GM18511 (cell line): ENCODE measurements at regions not wholly inside any gene's neighbourhood (a gene's known extent, or its start where the extent isn't known, plus 50 kb on each side); places are given as distances from the start of the nearest gene placed in this dataset.
"Not testable (repeated sequence)": the region's sequence is repeated elsewhere in the genome, so short reads cannot be mapped to it uniquely, and the experiment has no call there.

Experiments used
- ATAC-seq: cut with Tn5 transposase; IDR thresholded peaks from one replicate; pipeline ENCODE4 v1.9.1; 2021; ENCODE audit warnings: mild to moderate bottlenecking, moderate library complexity; ENCODE audit not compliant: unreplicated experiment

DNA sequence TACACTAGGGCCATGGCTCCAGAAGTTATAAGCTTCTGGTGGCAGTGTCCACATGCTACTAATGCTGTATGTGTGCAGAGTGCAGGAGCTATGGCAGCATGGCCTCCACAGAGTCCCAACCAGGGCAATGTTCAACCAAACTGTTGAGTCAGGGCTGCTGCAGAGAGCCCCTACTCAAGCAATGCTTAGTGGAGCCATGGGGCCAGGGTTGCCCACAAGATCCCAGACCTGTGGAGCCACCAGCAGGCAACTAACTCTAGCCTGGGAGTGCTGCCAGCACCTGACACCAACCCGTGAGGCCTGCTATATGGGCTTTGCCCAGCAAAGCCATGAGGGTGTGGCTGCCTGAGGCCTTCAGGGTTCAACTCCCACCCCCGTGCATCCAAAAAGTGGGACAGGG is 655.2 kb downstream of the TBC1D22A start:
- no peak for ATAC-seq

GRCh38 chr22:47411006-47411405 is 648.6 kb downstream of the TBC1D22A start:
- no peak for ATAC-seq

- no peak for ATAC-seq
Measured at GRCh38 chr22:47409539-47410275, 647.3 kb downstream of the TBC1D22A start.

DNA sequence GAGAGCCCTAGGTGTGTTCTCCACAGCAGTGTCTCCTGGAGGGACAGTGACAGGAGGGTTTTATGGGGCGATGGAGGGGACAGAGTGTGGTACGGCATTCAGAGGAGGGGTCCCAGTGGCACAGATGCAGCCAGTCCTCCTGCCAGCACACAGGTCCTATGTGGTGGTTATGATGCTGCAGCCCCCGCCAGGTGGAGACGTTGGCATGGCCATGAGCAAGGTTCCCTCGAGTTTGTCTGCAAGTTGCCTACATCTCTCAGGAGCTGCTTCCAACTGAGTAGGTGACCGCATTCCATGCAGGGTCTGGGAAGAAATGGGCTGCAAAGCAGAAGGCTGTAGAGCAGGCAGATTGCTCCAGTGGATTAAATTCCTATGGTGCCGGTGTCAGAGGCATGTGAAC is 646.0 kb downstream of the TBC1D22A start:
- ATAC-seq = no peak

- ATAC-seq = no peak
Measured at GRCh38 chr22:47407461-47408025, 645.1 kb downstream of the TBC1D22A start.

DNA sequence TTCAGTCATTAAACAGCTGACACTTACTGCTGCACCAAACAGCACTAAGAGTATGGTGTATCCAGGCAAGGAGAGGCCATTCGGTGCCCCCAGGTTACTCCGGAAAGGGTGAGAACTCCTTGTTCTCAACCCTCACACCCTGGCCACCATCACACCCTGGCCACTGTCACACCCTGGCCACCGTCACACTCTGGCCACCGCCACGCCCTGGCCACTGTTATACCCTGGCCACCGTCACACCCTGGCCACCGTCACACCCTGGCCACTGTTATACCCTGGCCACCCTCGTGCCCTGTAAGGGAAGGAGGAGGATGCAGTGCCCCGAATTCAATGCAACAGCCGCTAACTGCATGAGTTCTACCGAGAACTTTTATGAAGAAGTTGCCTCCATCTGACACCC is 644.4 kb downstream of the TBC1D22A start:
- ATAC-seq = no peak

GRCh38 chr22:47406180-47406834 is 643.9 kb downstream of the TBC1D22A start:
- ATAC-seq = no peak

- not testable (repeated sequence) for ATAC-seq
Measured at GRCh38 chr22:47405222-47405621, 642.8 kb downstream of the TBC1D22A start.

DNA sequence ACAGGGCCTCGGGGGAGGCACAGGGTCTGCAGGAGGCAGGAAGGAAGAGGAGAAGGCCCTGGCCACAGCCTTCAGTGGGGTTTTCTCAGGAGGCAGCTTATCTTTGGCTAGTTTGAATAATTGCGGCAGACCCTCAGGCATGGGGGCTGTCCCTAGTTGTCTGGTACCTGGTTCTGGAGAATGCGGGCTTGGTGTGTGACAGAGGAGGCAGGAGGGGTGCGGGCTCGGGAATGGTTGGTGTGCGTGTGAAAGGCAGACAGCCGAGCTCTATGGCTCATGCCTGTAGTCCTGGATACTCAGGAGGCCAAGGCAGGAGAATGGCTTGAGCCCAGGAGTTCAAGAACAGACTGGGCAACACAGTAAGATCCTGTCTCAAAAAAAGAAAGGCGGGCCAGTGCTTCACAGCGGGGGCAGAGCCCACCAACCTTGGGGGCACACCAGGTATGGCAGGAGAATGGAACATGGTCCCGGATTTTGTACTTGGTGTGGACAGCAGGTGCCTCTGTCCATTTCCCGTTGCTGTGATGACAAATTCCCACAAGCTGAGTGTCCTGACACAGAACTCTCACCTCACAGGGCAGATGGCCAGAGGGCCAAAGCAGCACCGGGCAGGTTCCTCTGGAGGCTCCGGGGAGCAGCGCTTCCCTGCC is 640.6 kb downstream of the TBC1D22A start:
- ATAC-seq = no peak

- ATAC-seq = no peak
Measured at GRCh38 chr22:47401976-47402770, 639.7 kb downstream of the TBC1D22A start.

GRCh38 chr22:47401592-47401898 is 639.1 kb downstream of the TBC1D22A start:
- no peak for ATAC-seq

DNA sequence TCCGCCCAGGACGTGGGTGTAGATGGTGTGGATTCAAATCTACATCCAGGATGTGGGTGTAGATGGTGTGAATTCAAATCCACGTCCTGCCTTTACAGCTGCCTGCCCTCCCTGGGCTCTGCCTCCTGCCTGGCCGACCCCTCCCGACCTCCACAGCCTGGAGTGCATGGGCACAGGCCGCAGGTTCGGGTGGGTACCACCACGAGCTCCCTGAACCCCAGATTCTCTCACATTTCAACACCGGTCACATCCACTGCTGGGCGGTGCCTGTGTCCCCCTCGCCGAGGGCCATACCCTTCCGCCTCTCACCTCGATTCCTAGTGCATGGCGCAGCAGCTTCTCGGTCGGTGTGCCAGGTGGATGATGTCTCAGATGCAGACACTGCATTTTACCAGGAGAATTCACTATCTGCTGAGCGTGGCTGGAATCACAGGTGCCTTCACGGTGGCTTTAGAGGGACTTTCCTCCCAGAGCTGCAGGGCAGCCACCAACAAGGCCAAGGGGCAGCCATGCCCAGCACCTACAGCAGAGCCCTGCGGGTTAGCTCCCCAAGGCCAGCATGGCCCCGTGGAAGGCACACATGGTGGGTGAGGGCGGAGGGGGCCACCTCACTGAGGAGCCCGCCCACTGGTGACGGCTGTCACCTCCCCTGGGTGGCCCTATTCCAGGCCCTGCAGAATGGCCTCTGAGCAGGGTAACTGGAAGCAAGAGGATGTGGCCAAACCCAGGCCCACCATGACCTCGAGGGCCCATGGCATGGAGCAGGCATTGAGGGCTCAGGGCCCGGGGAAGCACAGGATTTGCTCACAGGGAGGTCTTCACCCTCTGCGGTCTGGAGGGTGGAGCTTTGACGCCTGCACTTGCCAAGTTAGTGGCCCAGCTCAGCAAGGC is 638.5 kb downstream of the TBC1D22A start:
- ATAC-seq = no peak

DNA sequence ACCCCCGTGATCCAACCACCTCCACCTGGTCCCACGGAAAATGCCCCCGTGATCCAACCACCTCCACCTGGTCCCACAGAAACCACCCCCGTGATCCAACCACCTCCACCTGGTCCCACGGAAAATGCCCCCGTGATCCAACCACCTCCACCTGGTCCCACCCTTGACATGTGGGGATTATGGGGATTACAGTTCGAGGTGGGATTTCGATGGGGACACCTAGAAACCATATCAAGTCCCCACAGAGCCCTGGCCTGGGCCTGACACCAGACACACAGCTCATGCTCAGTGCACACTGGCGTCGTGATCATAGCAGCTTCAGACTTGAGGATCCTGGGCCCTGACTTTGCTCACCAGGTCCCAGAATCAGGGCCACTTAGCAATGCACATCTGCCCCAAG is 637.7 kb downstream of the TBC1D22A start:
- ATAC-seq = not testable (repeated sequence)

GRCh38 chr22:47398921-47399790 is 636.7 kb downstream of the TBC1D22A start:
- ATAC-seq = no peak

DNA sequence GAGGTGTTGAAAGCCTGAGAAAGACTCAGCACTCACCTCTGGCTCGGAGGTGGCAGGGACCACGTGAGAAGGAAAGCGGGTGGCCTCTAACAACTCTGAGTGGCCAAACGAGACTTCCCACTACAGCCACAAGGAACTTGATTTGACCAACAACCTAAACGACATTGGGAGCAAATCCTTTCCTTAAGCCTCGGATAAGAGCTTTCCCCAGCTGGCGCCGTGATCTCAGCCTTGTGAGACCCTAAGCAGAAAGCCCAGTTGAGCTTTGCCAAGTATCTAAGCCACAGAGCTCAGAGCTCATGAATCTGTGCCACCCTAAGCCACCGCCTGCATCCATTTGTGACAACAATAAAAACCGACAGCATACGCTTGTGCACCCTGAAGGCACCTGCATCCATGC is 636.0 kb downstream of the TBC1D22A start:
- ATAC-seq = no peak

DNA sequence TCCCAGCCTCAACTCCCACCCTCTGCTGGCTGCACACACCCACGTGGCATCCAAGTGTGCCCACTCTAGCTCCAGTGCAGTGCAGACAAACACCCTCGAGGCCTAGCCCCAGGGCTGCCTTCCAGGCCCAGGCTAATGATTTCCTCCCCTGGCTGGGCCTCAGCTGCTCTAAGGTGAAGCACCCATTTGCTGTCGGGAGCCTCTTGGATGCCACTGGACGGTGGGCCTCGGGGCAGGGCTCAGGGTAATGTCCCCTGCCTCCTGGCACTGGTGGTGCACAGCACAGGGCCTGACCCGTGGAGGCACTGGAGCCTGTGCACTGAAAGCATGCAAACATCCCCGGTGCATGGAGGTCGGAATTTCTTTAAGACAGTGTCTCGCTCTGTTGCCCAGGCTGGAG is 635.2 kb downstream of the TBC1D22A start:
- ATAC-seq = no peak

GRCh38 chr22:47396515-47396914 is 634.1 kb downstream of the TBC1D22A start:
- no peak for ATAC-seq

- ATAC-seq = no peak
Measured at GRCh38 chr22:47396105-47396504, 633.7 kb downstream of the TBC1D22A start.

DNA sequence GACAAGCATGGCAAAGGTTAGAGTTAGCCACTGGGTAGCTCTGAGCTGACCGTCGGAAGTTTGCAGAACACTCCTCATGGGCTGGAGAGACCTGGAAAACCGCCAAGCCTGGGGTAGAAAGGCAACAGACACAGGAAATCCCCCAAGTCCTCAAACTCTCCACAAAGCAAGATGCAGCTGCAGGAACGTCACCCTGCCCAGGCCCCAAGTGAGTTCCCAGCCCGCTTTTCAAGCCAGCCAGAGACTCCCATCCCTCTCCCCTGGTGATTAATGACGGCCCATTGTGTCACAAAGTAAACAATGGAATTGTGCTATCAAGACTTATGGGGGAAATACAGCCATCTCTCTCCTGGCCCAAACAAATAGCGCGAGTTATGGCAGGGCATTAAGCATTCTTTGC is 633.0 kb downstream of the TBC1D22A start:
- ATAC-seq = no peak
